AG09309 (cell line): ENCODE measurements at regions not wholly inside any gene's neighbourhood (a gene's known extent, or its start where the extent isn't known, plus 50 kb on each side); places are given as distances from the start of the nearest gene placed in this dataset.
"Not testable (repeated sequence)": the region's sequence is repeated elsewhere in the genome, so short reads cannot be mapped to it uniquely, and the experiment has no call there.

Source experiments
- DNase-seq: peaks from one replicate; pipeline ENCODE4 v3.0.0-alpha.2; 2010; ENCODE audit warnings: low read depth
- H3K4me3 ChIP-seq: 2 replicates; pipeline ENCODE4 v1.5.1; 2011; ENCODE audit warnings: mild to moderate bottlenecking, low read depth, low read length, moderate library complexity; ENCODE audit not compliant: control insufficient read depth
- TF ChIP-seq, protein P1 (sequence below): IDR thresholded peaks from 2 replicates; pipeline ENCODE4 v1.5.1; 2011; ENCODE audit warnings: mild to moderate bottlenecking, low read depth, low read length, inconsistent platforms; ENCODE audit not compliant: insufficient read depth, control insufficient read depth; ENCODE audit errors: missing control alignments

DNA sequence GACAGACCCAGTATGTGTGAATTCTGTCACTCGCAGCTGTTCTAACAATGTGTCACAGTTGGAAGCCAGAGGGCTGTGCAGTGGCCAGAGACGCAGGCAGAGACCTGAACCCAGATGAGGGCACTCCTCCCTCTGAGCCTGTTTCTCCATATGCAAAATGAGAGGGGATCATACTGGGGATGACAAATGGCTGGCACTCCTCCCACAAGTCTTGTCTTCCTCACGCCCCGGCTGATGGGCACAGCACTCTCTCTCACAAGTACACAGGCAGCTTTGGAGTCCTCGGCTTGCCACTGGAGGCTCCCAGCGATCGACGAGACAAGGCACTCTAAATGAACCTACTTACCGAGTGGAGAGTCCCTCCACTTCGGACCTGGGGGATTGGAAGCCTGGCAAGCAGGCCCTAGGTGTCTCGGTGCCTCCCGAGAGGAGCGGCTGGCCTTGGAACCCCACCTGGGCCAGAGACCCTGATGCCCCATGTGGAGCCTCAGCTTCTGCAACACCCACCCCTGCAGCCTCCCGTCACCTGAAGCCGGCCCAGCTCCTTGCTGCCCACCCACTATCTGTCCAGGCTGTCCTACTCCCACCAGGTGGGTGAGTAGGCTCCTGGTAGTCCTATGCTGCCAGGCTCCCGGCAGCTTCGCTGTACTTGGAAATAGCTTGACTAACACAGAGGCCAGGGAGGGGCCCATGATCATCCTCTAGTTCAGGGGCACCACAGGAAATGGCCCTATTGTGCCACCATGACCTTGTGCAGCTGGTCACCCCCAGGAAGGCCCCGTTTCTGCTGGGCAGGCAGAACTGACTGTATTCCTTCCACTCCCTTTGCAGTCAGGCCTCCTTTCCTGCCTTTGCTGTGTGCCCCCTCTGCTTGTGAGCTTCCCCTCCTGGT lies 65.0 kb upstream of the IQSEC1 start:
- TF ChIP-seq, protein P1, sequence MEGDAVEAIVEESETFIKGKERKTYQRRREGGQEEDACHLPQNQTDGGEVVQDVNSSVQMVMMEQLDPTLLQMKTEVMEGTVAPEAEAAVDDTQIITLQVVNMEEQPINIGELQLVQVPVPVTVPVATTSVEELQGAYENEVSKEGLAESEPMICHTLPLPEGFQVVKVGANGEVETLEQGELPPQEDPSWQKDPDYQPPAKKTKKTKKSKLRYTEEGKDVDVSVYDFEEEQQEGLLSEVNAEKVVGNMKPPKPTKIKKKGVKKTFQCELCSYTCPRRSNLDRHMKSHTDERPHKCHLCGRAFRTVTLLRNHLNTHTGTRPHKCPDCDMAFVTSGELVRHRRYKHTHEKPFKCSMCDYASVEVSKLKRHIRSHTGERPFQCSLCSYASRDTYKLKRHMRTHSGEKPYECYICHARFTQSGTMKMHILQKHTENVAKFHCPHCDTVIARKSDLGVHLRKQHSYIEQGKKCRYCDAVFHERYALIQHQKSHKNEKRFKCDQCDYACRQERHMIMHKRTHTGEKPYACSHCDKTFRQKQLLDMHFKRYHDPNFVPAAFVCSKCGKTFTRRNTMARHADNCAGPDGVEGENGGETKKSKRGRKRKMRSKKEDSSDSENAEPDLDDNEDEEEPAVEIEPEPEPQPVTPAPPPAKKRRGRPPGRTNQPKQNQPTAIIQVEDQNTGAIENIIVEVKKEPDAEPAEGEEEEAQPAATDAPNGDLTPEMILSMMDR = no peak
- no peak overlapping the region for H3K4me3 ChIP-seq
- no peak for DNase-seq

DNA sequence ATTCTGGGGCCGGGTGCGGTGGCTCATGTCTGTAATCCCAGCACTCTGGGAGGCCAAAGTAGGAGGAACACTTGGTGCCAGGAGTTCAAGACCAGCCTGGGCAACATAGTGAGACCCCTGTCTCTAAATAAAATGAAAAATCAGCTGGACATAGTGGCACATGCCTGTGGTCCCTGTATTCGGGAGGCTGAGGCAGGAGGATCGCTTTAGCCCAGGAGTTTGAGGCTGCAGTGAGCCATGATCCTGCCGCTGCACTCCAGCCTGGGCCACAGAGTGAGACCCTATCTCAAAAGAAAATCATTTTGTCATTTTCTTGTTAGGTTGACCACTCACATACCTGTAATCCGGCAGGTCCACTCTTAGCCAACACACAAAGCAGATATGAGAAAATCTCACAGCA lies 63.6 kb upstream of the IQSEC1 start:
- DNase-seq, H3K4me3 ChIP-seq: not testable (repeated sequence)

DNA sequence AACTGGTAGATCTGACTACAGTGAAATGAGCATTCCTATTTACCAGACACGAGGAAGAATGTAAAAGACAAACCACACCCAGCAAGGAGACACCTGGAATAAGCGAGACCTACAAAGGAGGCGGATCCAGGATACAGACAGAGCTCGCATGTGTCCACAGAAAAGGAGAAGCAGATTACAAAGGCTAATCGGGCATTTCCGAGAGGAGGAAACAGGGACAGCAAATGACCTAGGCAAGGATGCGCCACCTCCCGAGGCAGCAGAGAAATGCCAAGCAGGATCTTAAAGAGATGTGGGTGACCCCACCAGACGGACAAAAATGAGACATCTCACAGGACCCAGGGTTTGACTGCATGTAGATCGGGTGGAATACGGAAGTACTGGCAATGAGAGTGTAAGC lies 63.2 kb upstream of the IQSEC1 start:
- H3K4me3 ChIP-seq = no peak overlapping the region
- TF ChIP-seq, protein P1 = no peak
- no peak for DNase-seq

DNA sequence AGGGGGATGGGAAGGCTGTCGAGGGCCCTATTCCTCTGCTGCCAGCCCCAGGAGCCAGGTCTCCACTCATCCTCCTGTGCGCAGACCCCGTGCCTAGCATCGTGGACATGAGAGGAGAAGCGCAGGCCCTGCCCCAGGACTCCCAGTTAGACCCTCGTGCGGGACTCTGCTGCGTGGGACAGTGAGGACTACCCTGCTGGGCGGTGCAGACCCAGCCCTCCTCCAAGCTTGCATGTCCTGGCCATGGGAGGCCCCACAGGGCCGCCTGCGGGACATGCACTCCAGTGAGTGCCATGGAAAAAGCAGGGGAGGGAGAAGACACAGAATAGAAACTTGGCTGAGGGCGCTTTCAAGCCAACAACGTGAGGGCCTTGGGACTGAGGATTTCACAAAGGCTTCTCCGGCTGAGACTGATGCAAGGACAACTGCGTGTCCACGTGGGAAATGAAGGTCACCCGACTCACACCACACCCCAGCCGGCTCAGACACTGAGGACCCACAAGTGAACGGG lies 62.6 kb upstream of the IQSEC1 start:
- no peak overlapping the region for H3K4me3 ChIP-seq
- TF ChIP-seq, protein P1 = no peak
- no peak for DNase-seq

DNA sequence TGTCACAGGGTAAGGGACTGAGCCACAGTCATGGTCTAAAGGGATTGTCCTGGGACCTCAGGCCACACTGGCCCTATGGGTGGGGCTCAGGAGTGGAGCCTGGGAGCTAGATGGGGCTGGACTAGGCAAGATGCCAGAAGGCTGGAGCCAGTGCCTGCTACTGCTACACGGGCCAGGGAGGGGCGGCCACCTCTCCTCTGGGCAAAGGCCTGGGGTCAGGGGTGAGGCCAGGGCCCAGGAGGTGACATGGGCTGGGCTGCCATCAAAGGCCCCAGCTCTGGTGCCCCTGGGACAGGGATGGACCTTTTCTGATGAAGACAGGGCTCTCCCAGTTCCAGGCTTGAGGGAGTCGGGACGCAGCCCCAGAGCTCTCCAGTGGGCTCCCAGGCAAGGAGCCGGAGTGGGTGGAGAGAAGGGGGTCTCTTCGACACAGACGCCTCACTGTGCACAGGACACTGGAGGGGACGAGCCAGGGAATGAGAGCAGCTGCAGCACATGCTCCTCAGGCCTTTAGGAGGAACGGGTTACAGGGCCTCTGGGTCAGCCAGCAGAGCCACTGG lies 62.1 kb upstream of the IQSEC1 start:
- H3K4me3 ChIP-seq = no peak overlapping the region
- no peak for DNase-seq
- TF ChIP-seq, protein P1 = no peak

DNA sequence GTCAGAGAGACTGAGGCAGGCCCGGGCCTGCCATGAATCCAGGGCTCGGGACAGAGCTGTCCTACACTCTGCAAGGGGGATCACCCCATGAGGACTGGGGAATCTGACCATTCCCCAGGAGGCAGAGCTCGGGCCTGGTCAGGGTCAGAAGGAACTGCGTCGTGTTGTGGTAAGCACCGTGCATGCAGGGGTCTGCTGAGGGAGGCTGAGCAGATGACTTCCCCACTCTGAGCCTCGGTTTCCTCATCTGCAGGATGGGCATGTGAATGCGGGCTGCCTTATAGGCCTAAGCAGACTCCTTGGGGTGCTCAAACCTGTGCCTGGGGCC lies 61.6 kb upstream of the IQSEC1 start:
- TF ChIP-seq, protein P1 = no peak
- DNase-seq = no peak
- no peak overlapping the region for H3K4me3 ChIP-seq

DNA sequence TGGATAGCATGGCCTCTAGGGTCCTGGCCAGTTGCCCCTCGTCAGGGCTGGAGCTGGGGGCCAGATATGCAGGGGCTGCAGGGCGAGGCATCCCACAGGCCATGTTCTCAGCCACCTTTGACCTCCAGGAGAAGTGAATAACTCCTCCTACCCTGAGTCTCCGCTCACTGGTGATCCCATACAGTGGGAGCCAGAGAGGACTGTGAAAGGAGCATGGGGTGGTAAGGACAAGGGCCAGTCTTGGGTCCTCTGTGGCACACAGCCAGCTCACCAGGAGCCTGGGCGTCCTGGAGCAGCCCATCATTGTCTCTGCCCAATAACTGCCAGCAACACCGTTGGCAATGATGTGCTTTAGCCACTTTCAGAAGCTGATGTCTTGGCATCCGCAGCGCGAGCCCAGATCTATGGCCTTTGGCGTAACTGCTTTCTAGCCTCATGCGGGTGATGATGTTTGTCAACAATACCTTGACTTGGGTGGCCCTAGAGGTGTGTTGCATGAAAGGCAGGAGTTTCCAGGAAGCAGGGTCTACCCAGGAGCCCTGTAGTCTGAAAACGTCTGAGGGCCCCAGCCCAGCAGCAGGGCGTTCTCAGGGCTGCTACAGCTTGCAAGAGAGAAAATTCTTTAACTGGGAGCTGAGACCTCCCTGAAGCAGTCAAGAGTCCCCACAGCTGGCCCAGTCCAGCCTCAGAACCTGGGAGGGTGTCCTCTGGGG lies 61.1 kb upstream of the IQSEC1 start:
- no peak for DNase-seq
- no peak overlapping the region for H3K4me3 ChIP-seq
- TF ChIP-seq, protein P1 = no peak
